HG03095 (cell line): ENCODE measurements at regions not wholly inside any gene's neighbourhood (a gene's known extent, or its start where the extent isn't known, plus 50 kb on each side); places are given as distances from the start of the nearest gene placed in this dataset.

Experiments used
- ATAC-seq: cut with Tn5 transposase; IDR thresholded peaks from one replicate; pipeline ENCODE4 v1.9.1; 2021; ENCODE audit warnings: moderate library complexity; ENCODE audit not compliant: unreplicated experiment

- no peak for ATAC-seq
Measured at GRCh38 chr10:78785066-78785465, 283.7 kb upstream of the ZMIZ1 start.

DNA sequence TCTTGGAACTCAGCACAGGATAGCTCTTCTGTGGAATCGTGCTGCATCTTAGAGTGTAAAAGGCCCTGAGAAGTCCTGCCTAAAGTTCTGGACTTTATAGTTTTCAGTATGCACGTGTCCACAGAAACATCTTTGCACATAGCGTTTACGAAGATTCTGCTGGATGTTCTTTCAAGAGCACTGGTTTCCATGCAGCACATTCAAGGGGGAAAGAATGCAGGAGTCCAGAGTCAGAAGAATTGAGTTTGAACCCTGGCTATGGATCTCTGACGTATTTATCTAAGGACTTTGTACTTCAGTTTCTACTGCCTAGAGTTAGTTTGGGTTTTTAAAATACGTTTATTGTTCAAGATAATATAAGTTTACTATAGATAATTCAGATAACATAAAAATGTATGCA, 282.8 kb upstream of the ZMIZ1 start:
- no peak for ATAC-seq

DNA sequence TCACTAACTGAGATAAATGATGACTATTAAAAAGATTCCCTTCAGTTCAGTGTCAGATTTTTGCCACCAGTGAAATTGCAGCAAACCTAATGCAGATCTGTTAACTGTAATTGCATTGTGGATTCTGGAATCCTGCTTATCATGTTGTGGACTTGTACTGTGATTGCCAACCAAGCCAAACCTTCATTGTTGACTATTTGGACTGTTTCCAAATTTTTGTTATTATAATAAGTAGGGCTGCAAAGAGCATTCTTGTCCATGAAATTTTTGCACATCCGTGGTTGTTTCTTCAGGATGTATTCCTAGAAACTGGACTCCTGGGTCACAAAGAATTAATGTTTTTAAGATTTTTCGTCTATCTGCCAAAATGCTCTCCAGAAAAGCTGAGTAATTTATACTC, 281.6 kb upstream of the ZMIZ1 start:
- ATAC-seq, result no peak

- no peak for ATAC-seq
Measured at GRCh38 chr10:78794736-78795455, 273.9 kb upstream of the ZMIZ1 start.

- no peak for ATAC-seq
Measured at GRCh38 chr10:78798976-78799730, 269.6 kb upstream of the ZMIZ1 start.

- ATAC-seq, result no peak
Measured at GRCh38 chr10:78800006-78800405, 268.8 kb upstream of the ZMIZ1 start.

DNA sequence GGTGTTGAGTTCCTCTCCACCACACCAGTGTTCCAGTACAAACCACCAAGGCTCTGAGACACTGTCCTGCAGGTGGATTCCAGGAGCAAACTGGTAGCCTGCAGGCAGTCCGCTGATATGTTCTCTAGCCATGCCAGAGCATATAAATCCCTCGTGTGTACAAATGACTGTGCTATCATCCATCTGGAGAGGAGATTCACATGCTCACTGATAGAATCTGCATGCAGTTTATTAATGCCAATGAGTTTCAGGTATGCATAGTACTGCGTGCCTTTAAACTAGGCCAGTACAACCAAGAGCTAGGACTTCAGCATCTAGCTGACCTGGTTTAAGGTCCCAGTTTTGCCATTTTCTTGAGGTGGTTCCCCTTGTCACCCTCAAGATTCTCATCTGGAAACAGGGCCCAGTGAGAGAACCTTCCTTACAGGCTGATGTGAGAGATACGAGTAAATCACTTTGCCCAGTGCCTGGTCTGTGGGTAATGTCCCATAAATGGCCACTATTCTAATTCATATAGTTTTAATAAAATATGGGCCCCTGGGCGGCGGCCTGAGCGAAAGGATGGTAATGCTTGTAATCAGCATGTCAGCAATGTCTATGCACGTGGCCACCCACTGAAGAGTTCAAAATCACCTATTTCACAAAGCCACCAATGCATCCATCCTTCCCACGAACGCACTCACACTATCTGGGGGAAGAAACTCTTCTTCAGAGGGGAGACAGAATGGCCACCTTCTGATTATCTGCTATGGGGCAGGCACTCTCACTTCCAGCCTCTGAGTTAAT, 268.0 kb upstream of the ZMIZ1 start:
- ATAC-seq, result no peak

DNA sequence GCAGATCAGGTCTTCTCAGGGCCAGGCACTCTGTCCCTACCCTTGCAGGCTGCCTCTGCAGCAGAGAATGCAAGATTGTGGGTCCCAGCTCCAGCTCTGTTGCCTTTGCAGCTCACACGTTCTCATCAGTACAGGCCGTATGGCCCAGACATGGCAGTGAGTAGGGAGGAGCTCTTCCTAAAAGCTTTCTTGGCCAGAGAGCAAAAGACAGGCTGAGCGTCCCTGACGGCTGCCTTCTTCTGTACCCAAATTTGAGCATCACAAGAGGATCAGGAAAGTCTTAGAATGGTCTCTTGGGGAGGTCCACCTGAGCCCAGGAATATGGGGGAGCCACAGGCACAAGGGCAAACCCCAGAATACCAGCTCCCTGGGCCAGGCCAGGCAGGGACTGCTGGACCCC, 266.3 kb upstream of the ZMIZ1 start:
- ATAC-seq, result no peak

DNA sequence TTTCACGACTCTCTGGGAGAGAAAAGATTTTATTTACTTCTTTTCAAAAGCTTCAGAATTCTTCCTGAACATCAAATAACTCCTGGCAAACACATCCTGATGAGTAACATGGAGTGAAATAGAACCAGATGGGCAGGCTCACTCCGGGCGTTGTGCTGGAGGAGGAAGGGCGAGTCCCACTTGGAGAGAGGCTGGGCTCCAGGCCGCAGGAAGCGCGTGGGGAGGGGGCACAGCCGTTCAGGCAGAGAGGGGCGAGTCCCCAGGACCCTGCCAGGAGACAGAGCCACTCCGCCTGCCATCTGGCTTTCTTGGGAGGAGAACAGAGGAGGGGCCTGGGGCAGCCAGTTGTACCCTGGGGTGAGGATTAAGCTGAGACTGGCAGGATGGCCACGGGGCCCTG, 265.9 kb upstream of the ZMIZ1 start:
- ATAC-seq, result no peak

DNA sequence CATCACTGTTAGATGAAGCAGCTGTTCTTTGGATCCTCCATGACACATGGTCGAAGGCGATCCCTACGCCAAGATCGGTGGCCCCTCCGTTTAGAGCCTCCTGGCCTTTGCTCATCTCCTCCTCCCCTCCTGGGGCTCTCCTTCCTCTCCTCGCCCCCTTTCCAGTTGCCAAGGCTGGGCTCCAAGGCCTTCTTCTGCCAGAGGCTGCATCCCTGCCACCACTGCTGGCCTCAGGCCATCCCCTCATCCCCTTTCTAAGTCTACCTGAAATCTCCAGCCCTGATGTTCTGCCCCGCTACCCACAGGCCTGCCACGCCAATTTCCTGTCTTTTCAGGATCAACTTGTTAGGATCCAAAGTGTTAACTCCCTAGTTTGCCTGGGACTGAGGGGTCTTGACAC, 265.1 kb upstream of the ZMIZ1 start:
- ATAC-seq, result no peak

GRCh38 chr10:78804411-78805032, 264.2 kb upstream of the ZMIZ1 start:
- ATAC-seq, result no peak

DNA sequence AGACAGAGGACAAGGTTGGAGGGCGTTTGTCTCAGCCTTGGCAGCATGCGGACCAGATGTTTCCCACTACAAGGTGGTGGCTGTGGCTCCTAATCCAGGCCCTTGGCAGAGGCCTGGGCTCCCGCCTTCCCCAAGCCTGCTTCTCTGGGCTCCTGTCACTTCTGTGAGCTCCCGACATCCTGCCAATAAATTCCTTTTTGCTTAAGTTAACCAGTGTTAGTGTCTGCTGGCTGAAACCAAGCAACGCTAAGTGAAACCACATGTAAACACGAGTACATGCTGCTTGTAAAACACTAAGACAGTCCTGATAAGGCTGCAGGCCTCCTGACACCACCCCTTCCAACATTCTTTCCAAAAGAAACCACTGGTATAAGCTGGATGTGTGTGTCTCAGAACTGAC, 263.6 kb upstream of the ZMIZ1 start:
- no peak for ATAC-seq

DNA sequence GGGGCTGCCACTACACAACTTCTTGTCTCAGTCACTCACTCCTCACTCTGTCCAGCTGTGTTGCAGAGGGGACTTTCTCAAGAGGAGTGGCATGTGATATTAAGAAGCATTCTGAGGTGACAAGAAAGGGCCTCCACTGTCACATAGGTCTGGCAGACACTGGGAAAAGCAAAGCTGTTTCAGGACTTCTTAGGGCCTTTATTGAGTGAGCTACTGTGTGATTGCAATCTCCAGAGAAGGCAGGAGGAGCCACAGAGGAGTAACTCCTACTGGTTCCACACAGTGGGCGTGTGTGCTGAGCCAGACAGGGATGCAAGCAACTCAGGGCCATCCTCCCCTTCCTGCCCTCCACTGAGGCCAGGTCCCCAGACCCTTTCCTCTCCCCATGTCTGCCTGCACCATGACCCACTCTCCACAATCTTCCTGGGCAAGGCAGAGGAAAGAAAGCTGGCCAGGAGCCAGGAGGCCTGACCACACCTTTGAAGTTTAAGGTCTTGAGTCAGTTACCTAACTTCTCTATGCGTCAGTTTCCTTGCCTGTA, 262.0 kb upstream of the ZMIZ1 start:
- no peak for ATAC-seq

DNA sequence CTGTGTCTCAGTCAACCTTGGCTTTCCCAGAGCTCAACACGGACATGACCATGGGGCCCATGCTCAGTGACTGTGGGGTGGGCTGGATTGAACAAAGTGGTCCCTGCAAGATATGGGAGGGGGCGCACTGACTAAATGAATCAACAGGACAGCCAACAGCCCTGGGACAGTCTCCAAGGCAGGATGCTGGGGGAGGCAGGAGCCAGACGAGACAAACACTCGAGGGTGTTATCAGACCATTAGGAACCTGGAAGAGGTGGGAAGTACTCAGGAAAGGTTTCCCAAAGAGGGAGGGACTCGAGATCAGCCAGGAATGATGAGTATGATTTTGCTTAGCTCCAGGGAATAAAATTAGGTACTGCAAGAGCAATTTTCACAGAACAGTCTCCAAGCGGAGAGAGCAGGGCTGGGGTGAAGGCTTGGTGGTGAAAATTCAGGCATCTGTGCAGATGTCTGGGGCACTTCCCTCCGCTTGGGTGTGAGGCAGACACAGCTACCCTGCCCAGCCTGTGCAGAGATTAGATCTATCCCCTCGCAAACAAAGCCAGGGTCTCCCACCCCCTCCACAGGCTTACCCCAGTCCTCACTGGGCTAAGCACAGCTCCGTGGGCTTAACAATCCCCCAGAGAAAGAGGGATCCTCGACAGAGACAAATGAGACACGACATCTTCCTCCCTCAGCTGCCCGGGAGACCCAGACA, 261.1 kb upstream of the ZMIZ1 start:
- ATAC-seq, result no peak

GRCh38 chr10:78808286-78808685, 260.5 kb upstream of the ZMIZ1 start:
- no peak for ATAC-seq

GRCh38 chr10:78808736-78809367, 259.9 kb upstream of the ZMIZ1 start:
- no peak for ATAC-seq

DNA sequence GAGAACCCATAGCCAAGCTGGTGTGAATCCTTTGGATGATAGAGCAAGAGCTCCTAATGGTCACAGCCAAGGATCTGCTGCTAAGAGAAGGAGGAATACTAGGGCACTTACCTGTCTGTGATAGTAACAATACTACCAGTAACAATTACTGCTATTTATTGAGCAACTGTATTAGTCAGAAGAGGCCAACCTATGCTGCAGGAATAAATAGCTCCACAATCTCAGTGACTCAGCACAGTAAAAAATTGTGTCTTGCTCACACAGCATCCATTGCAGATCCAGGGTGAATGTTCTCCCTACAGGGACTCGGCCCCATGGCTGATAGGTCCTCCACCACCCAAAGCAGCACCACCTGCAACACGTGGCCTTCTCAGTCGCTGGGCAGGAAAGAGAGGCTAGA, 257.6 kb upstream of the ZMIZ1 start:
- ATAC-seq, result no peak

- no peak for ATAC-seq
Measured at GRCh38 chr10:78812571-78813318, 256.0 kb upstream of the ZMIZ1 start.

DNA sequence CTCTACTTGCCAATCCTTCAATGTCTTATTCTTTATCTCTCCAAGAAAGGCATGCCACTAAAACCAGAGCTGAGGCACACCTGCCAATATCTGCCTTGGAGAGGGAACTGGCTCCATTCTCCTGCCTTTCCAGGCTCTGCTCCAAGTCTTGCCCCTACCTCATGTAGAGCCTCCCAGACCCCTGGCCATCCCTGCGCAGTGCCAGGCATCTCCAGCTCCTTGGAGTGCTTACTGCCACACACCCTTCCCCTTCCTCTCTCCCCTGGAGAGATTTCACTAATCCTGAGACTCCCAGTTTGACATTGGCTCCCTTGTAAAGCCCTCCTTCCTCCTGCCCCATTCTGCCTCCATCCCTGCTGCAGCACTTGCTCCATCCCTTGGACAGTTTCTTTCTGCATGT, 255.2 kb upstream of the ZMIZ1 start:
- no peak for ATAC-seq
